Lower leg skin (tissue), 3 donors: ENCODE measurements at regions not wholly inside any gene's neighbourhood (a gene's known extent, or its start where the extent isn't known, plus 50 kb on each side); places are given as distances from the start of the nearest gene placed in this dataset.

Source experiments
- CTCF ChIP-seq, 3 donors: fragments of 450-650 bp; IDR thresholded peaks; one replicate each; pipeline ENCODE4 v1.5.1; 2016; ENCODE audit warnings: antibody characterized with exemption in 3 of 3, mild to moderate bottlenecking in 3 of 3, moderate library complexity in 2 of 3
- POLR2A ChIP-seq, 2 donors: fragments of 450-650 bp; IDR thresholded peaks; one replicate each; pipeline ENCODE4 v1.6.1; 2016 to 2017; ENCODE audit warnings: antibody characterized with exemption in 2 of 2, mild to moderate bottlenecking in 1 of 2, moderate library complexity in 1 of 2

- no peak for TF ChIP-seq POLR2A (IDR thresholded peaks at IDR 0.05)
- no peak for TF ChIP-seq CTCF (IDR thresholded peaks at IDR 0.05)
Measured at GRCh38 chr22:47497666-47498065, 735.2 kb downstream of the TBC1D22A start.
